DND-41 (cell line): ENCODE measurements at regions not wholly inside any gene's neighbourhood (a gene's known extent, or its start where the extent isn't known, plus 50 kb on each side); places are given as distances from the start of the nearest gene placed in this dataset.

ENCODE experiments used
- CTCF ChIP-seq: IDR thresholded peaks from 2 replicates; pipeline ENCODE4 v1.5.1; 2012; ENCODE audit warnings: borderline replicate concordance, low read length, moderate library complexity, mild to moderate bottlenecking; ENCODE audit not compliant: poor library complexity, severe bottlenecking; ENCODE audit errors: extremely low read depth
- EZH2 ChIP-seq: IDR thresholded peaks from 3 replicates; pipeline ENCODE4 v1.6.1; 2012; ENCODE audit warnings: borderline replicate concordance, low read depth, mild to moderate bottlenecking, moderate library complexity, low read length, inconsistent platforms; ENCODE audit not compliant: severe bottlenecking

DNA sequence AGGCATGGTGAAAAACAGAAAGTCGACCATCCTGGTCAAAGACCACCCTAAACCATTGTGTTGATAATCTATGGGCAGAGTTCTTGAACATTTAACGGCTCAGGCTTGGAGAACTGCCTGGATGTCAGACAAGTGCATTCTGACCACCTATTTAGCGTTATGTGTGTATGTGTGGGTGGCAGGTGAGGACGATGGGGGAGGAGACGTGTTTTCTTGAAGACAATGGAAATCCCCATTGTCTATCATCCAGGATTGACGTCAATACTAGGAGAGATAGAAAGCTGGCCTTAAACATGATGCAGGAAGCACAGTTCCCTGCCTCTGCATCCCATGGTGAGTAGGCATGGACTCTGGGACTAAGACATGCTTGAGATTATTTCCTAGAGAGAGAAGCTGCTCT, 157.4 kb upstream of the MAF start:
- TF ChIP-seq CTCF = no peak
- no peak for TF ChIP-seq EZH2
